Neural crest cell (in vitro differentiated cells): ENCODE measurements at regions not wholly inside any gene's neighbourhood (a gene's known extent, or its start where the extent isn't known, plus 50 kb on each side); places are given as distances from the start of the nearest gene placed in this dataset.

Experiments used
- DNase-seq: peaks from one replicate; pipeline ENCODE4 v3.0.0; 2021; ENCODE audit warnings: low read depth, mixed read lengths, low spot score
- H3K27ac Mint-ChIP-seq: one replicate; pipeline ENCODE4 v1.8.0; 2021; ENCODE audit warnings: mild to moderate bottlenecking, mixed read lengths; ENCODE audit not compliant: unreplicated experiment
- H3K27me3 Mint-ChIP-seq: 2 replicates; pipeline ENCODE4 v1.8.0; 2021; ENCODE audit warnings: low read depth, mild to moderate bottlenecking, mixed read lengths
- H3K36me3 Mint-ChIP-seq: 2 replicates; pipeline ENCODE4 v1.8.0; 2021; ENCODE audit warnings: low read depth, mild to moderate bottlenecking, mixed read lengths
- H3K4me1 Mint-ChIP-seq: 2 replicates; pipeline ENCODE4 v1.8.0; 2021; ENCODE audit warnings: mixed read lengths
- H3K4me3 Mint-ChIP-seq: one replicate; pipeline ENCODE4 v1.8.0; 2021; ENCODE audit warnings: mild to moderate bottlenecking, mixed read lengths
- H3K9me3 Mint-ChIP-seq: 2 replicates; pipeline ENCODE4 v1.8.0; 2021; ENCODE audit warnings: mixed read lengths
- CTCF ChIP-seq: fragments of 200-600 bp; sonication (generic); conservative IDR thresholded peaks from 2 replicates; pipeline ENCODE4 v1.5.0; 2021; ENCODE audit warnings: antibody characterized with exemption, mild to moderate bottlenecking

GRCh38 chr17:34811561-34811960, 149.7 kb downstream of the CCT6B start:
- Mint-ChIP-seq H3K27ac (no peak overlapping the region), H3K4me3 (no peak overlapping the region), H3K36me3 (no peaks in the 10 kb centered on the region), H3K4me1 (peaks cover 1% of the 10 kb centered on the region), H3K27me3 (peaks cover 20% of the 10 kb centered on the region), H3K9me3 (no peaks in the 10 kb centered on the region)
- no peak for TF ChIP-seq CTCF
- DNase-seq = no peak

GRCh38 chr17:34800661-34801060, 160.6 kb downstream of the CCT6B start:
- no peak for DNase-seq
- Mint-ChIP-seq H3K9me3 (no peaks in the 10 kb centered on the region), H3K4me3 (no peak overlapping the region), H3K27ac (no peak overlapping the region), H3K4me1 (peaks cover 5% of the 10 kb centered on the region), H3K27me3 (peaks cover 75% of the 10 kb centered on the region), H3K36me3 (no peaks in the 10 kb centered on the region)
- TF ChIP-seq CTCF = no peak

- Mint-ChIP-seq H3K27me3 (peaks cover 73% of the 10 kb centered on the region), H3K4me3 (no peak overlapping the region), H3K36me3 (no peaks in the 10 kb centered on the region), H3K9me3 (no peaks in the 10 kb centered on the region), H3K4me1 (peaks cover 5% of the 10 kb centered on the region), H3K27ac (no peak overlapping the region)
- TF ChIP-seq CTCF = no peak
- no peak for DNase-seq
Measured at GRCh38 chr17:34799751-34800150, 161.5 kb downstream of the CCT6B start.

GRCh38 chr17:34798581-34798980, 162.7 kb downstream of the CCT6B start:
- H3K36me3 Mint-ChIP-seq = no peaks in the 10 kb centered on the region
- no peaks in the 10 kb centered on the region for H3K9me3 Mint-ChIP-seq
- peaks cover 74% of the 10 kb centered on the region for H3K27me3 Mint-ChIP-seq
- no peaks in the 10 kb centered on the region for H3K4me1 Mint-ChIP-seq
- no peak overlapping the region for H3K4me3 Mint-ChIP-seq
- H3K27ac Mint-ChIP-seq = no peak overlapping the region
- no peak for TF ChIP-seq CTCF
- no peak for DNase-seq

GRCh38 chr17:34797720-34798119, 163.5 kb downstream of the CCT6B start:
- H3K27ac Mint-ChIP-seq = no peak overlapping the region
- peaks cover 74% of the 10 kb centered on the region for H3K27me3 Mint-ChIP-seq
- no peaks in the 10 kb centered on the region for H3K36me3 Mint-ChIP-seq

More at GRCh38 chr17:34797720-34798119, 163.5 kb downstream of the CCT6B start:
- no peaks in the 10 kb centered on the region for H3K9me3 Mint-ChIP-seq
- no peak for TF ChIP-seq CTCF
- peak; percentile 63 for DNase-seq
- H3K4me3 Mint-ChIP-seq = no peak overlapping the region
- H3K4me1 Mint-ChIP-seq = no peaks in the 10 kb centered on the region
